CD4-positive, alpha-beta T cell treated with Interleukin-4 for 4 hours (primary cell): ENCODE measurements at regions not wholly inside any gene's neighbourhood (a gene's known extent, or its start where the extent isn't known, plus 50 kb on each side); places are given as distances from the start of the nearest gene placed in this dataset.
"Not testable (repeated sequence)": the region's sequence is repeated elsewhere in the genome, so short reads cannot be mapped to it uniquely, and the experiment has no call there.

Experiments used
- DNase-seq: peaks from one replicate; pipeline ENCODE4 v3.0.0-alpha.2; 2020

- DNase-seq, result no peak
Observed at GRCh38 chr11:90590286-90590685, 367.4 kb upstream of the CHORDC1 start.

- no peak for DNase-seq
Observed at GRCh38 chr11:90589735-90590134, 366.9 kb upstream of the CHORDC1 start.

GRCh38 chr11:90587896-90588295 lies 365.0 kb upstream of the CHORDC1 start:
- no peak for DNase-seq

GRCh38 chr11:90585491-90585890 lies 362.6 kb upstream of the CHORDC1 start:
- no peak for DNase-seq

- DNase-seq, result not testable (repeated sequence)
Observed at GRCh38 chr11:90582999-90583398, 360.1 kb upstream of the CHORDC1 start.

DNA sequence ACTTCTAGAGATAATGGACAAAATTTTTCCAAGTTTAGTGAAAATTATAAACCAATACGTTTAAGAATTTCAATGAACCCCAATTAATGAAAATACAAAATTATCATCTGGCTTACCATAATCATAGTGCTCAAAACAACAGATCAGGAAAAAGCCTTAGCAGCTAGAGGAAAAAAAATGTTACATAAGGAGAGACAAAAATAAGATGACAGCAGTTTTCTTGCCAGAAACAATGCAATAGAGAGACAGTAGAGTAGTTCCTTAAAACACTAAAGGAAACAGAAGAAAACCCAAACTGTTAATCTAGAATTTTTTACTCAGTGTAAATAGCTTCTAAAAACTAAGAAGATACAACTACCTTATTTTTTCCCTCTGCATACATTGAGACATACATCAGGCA lies 341.7 kb upstream of the CHORDC1 start:
- DNase-seq, result no peak

- no peak for DNase-seq
Observed at GRCh38 chr11:90558328-90558865, 335.5 kb upstream of the CHORDC1 start.

DNA sequence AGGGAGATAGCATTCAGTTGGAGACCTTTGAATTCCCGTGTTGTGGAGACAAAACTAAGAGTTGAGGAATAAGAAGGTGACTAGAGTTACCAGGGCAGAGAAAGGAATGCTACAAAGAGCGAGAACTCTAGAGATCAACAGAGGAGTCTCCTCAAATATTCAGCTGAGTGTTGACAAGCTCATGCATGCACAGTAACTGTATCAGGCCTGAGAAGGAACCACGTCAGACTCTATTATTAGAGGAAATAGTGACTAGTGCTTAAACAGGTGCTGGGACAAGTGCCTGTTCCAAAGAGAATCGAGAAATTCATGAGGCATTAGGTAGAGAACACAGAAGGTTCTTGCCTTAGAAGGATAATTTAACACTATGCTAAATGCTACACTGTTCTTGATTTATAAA lies 333.8 kb upstream of the CHORDC1 start:
- DNase-seq, result no peak

GRCh38 chr11:90556026-90556425 lies 333.2 kb upstream of the CHORDC1 start:
- no peak for DNase-seq

- DNase-seq, result no peak
Observed at GRCh38 chr11:90555477-90555876, 332.6 kb upstream of the CHORDC1 start.

GRCh38 chr11:90542092-90542491 lies 319.2 kb upstream of the CHORDC1 start:
- DNase-seq, result no peak

- DNase-seq, result no peak
Observed at GRCh38 chr11:90536301-90536700, 313.5 kb upstream of the CHORDC1 start.

DNA sequence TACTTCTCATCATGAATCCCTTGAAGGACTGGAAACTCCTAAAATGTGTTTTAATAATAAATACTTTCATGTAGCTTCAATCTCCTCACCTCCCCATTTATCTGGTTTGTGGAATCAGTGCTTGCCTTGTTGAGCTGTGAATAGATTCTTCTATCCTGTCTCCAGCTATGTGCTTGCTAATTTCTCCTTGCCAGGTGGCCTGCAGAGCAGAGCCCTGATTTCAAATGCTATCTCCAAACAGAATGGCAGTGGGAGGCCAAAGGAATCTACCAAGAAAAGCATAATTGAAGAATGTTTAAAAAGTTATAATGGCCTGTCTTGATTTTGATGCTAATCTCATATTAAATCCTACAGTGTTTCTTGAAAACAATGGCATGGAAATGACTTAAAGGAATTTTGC lies 309.3 kb upstream of the CHORDC1 start:
- DNase-seq, result no peak

- no peak for DNase-seq
Observed at GRCh38 chr11:90531001-90531400, 308.2 kb upstream of the CHORDC1 start.

DNA sequence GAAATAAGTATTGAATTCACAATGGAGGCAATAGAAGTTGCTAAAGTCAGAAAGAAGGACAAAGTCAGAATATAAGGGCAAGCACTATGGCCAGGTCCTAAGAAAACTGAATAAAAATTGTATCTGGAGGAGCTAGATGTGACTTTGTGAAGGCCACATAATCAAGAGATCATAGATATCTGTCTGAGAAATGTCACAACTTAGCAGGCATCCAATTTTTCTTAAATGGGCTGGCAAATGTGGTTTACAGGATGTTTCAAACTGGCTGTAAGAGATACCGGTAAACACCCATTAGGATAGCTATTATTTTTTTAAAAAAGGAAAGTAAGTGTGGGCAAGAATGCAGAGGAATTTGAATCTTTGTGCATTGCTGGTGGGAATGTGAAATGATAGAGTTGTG lies 303.1 kb upstream of the CHORDC1 start:
- DNase-seq, result no peak

GRCh38 chr11:90512846-90513245 lies 290.0 kb upstream of the CHORDC1 start:
- DNase-seq, result no peak

DNA sequence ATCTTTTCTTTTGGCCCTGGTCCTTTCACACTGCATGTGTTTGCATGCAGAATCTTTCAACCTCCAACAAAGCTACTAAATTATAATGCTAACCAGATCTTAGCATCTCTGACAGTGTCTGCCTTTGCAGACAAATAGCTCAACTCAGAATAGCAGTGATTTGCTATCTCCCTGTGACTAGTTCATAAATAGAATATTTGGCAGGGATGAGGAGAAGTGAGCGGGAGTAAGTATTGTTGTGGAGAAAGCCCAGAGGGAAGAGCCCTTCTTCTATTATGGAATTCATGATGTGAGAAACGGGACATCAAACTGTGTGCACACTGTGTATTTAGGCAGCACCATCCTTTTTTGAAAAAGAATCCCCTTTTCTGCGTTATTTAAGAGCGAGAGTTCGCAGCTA lies 288.0 kb upstream of the CHORDC1 start:
- DNase-seq, result no peak

DNA sequence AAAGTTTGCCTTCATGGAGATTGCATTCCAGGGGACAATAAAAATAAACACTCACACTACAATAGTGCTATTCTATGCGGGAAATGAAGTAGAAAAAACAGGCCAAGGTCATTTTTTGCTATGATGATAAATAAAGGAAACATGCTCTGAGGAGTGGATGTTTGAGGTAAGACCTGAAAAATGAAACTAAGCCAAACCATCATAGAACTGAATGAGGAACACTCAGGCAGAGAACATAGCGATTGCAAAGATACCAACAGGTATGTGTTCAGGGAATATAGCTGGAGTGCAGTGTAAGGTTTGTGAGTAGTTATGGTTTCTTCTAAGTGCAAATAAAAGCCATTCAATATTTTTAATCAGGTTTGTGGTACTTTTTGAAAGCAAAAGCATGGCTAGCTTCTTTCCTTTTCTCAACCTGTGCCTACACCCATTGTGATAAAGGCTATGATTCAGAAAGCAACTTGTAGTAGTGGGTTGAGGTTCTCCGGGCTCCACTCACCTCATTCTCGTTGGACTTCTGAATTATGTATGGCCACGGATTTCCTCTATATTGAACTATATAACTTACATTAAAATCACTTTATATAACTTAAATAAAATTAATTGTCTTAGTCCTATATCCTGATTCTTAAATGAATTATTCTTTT lies 278.2 kb upstream of the CHORDC1 start:
- no peak for DNase-seq

GRCh38 chr11:90496722-90497121 lies 273.9 kb upstream of the CHORDC1 start:
- no peak for DNase-seq

DNA sequence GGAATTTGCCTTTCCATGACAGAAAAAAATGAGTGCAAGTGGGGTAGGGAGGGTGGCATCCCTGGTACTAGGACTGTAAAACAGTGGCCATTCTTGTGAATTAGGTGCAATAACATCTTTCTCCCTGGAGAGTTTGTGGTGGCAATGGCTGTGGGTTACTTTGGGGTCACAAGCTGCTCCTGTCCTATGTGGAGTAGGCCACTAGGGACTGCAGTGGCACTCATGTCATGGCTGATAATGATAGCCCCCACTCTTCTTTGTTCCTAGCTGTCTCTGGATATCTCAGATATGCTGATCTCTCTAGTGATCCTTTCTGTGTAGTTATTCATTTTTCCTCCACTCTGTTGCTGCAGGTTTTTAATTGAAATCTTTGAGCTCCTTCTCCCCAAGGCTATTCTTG lies 270.5 kb upstream of the CHORDC1 start:
- DNase-seq, result no peak

DNA sequence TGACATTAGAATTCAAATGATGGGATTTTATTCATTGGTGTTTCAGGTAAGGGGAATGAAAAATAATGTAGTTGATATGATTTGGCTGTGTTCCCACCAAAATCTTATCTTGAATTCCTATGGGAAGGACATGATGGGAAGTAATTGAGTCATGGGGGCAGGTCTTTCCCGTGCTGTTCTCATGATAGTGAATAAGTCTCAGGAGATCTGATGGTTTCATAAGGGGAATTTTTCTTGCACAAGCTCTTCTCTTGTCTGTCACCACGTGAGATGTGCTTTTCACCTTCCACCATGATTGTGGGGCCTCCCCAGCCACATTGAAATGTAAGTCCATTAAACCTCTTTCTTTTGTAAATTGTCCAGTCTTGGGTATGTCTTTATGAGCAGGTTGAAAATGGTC lies 268.6 kb upstream of the CHORDC1 start:
- DNase-seq, result no peak

- DNase-seq, result no peak
Observed at GRCh38 chr11:90476442-90477007, 253.7 kb upstream of the CHORDC1 start.

GRCh38 chr11:90468923-90469322 lies 246.1 kb upstream of the CHORDC1 start:
- no peak for DNase-seq

DNA sequence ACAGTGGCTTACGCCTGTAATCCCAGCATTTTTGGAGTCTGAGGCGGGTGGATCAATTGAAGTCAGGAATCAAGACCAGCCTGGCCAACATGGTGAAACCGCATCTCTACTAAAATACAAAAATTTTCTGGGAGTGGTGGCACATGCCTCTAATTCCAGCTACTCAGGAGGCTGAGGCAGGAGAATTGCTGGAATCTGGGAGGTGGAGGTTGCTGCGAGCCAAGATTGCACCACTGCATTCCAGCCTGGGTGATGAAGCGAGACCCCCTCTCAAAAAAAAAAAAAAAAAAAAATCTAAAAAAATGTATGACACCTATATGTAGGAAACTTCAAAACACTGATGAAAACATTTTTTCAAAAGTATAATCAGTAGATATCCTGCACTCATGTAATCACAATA lies 242.7 kb upstream of the CHORDC1 start:
- DNase-seq, result no peak

DNA sequence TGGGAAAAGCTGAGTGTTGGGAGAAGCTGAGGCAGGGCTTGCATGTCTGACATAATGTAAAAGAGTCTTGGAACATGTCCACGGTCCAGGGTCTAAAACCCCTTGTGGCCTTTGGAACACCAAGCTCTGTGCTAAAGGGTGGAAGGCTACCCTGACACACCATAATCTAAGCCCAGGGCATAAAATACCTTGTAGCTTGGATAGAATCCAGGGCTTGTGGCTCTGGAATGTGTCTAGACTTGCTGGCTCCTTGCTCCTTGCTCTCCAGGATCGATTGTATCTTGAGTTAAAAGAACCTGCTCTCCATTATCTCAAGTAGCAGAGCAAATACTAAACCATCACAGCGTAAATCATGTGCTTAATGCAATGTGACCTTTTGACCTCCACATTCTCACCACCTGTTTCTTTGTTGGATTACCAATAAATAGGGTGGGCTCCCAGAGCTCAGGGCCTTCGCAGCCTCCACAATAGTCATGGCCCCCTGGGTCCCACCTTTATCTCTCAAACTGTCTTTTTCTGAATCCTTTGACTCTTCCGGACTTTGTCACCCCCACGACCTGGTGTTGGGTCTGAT lies 232.6 kb upstream of the CHORDC1 start:
- not testable (repeated sequence) for DNase-seq
